Progenitor cell of endocrine pancreas (in vitro differentiated cells): ENCODE measurements at regions not wholly inside any gene's neighbourhood (a gene's known extent, or its start where the extent isn't known, plus 50 kb on each side); places are given as distances from the start of the nearest gene placed in this dataset.

ENCODE experiments used
- DNase-seq: peaks from one replicate; pipeline ENCODE4 v3.0.0; 2021; ENCODE audit warnings: low spot score; ENCODE audit not compliant: unreplicated experiment
- H3K27ac Mint-ChIP-seq: 2 replicates; pipeline ENCODE4 v1.8.0; 2021; ENCODE audit warnings: mild to moderate bottlenecking, moderate library complexity, mixed read lengths
- H3K27me3 Mint-ChIP-seq: 2 replicates; pipeline ENCODE4 v1.8.0; 2021; ENCODE audit warnings: mixed read lengths
- H3K36me3 Mint-ChIP-seq: 2 replicates; pipeline ENCODE4 v1.8.0; 2022; ENCODE audit warnings: mixed read lengths; ENCODE audit not compliant: insufficient read depth
- H3K4me1 Mint-ChIP-seq: 2 replicates; pipeline ENCODE4 v1.8.0; 2021; ENCODE audit warnings: low read depth, mixed read lengths
- H3K4me3 Mint-ChIP-seq: 2 replicates; pipeline ENCODE4 v1.8.0; 2021; ENCODE audit warnings: low read depth, mild to moderate bottlenecking, moderate library complexity, mixed read lengths
- H3K9me3 Mint-ChIP-seq: 2 replicates; pipeline ENCODE4 v1.8.0; 2021; ENCODE audit warnings: low read depth, mixed read lengths
- CTCF ChIP-seq: fragments of 200-600 bp; sonication (generic); IDR thresholded peaks from one replicate; pipeline ENCODE4 v1.5.0; 2021; ENCODE audit warnings: antibody characterized with exemption, mild to moderate bottlenecking; ENCODE audit not compliant: unreplicated experiment

- no peak for DNase-seq
- no peaks in the 10 kb centered on the region for H3K27me3 Mint-ChIP-seq
- peaks cover 5% of the 10 kb centered on the region for H3K9me3 Mint-ChIP-seq
- no peak for TF ChIP-seq CTCF
- no peak overlapping the region for H3K27ac Mint-ChIP-seq
- H3K4me3 Mint-ChIP-seq: no peak overlapping the region
- H3K4me1 Mint-ChIP-seq: no peaks in the 10 kb centered on the region
- H3K36me3 Mint-ChIP-seq: no peaks in the 10 kb centered on the region
These were observed 270.6 kb downstream of the ADGRA3 start for GRCh38 chr4:22245294-22245693.

DNA sequence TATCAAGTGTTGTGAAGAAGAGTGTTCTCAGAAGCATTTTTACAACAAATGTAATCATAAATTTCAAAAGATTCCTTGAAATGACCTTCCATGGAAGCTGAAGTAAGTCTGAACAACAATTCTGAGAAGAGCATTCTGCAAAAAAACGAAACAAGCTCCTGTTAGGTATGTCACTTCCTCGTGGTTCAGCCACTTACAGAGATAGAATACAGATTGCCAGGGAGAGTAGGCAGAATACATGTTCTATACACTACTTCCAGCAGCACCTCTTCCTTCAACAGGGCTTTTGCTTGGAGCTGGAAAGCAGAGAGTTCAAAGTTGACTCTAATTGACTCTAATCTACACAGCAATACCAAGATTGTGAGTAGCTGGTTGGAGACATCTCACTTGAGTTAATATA, 274.5 kb downstream of the ADGRA3 start:
- no peak for TF ChIP-seq CTCF
- Mint-ChIP-seq H3K4me1 (peaks cover 10% of the 10 kb centered on the region), H3K9me3 (peaks cover 5% of the 10 kb centered on the region), H3K27me3 (no peaks in the 10 kb centered on the region), H3K36me3 (no peaks in the 10 kb centered on the region), H3K27ac (no peak overlapping the region), H3K4me3 (no peak overlapping the region)
- no peak for DNase-seq

- TF ChIP-seq CTCF: no peak
- no peak overlapping the region for H3K4me3 Mint-ChIP-seq
- peaks cover 5% of the 10 kb centered on the region for H3K9me3 Mint-ChIP-seq
- no peak overlapping the region for H3K27ac Mint-ChIP-seq
- H3K36me3 Mint-ChIP-seq: no peaks in the 10 kb centered on the region
- no peak for DNase-seq
- H3K4me1 Mint-ChIP-seq: peaks cover 10% of the 10 kb centered on the region
- H3K27me3 Mint-ChIP-seq: no peaks in the 10 kb centered on the region
These were observed 275.1 kb downstream of the ADGRA3 start for GRCh38 chr4:22240814-22241213.

GRCh38 chr4:22238742-22239141, 277.1 kb downstream of the ADGRA3 start:
- H3K4me3 Mint-ChIP-seq: no peak overlapping the region
- DNase-seq: no peak

GRCh38 chr4:22237846-22238494, 277.9 kb downstream of the ADGRA3 start:
- DNase-seq: no peak
- Mint-ChIP-seq H3K9me3 (no peaks in the 10 kb centered on the region), H3K36me3 (no peaks in the 10 kb centered on the region), H3K27me3 (no peaks in the 10 kb centered on the region), H3K4me1 (peaks cover 10% of the 10 kb centered on the region), H3K4me3 (peak overlapping the region; percentile 44), H3K27ac (peak overlapping the region; percentile 83)
- TF ChIP-seq CTCF: no peak

More at GRCh38 chr4:22238742-22239141, 277.1 kb downstream of the ADGRA3 start:
- no peaks in the 10 kb centered on the region for H3K36me3 Mint-ChIP-seq
- H3K27me3 Mint-ChIP-seq: no peaks in the 10 kb centered on the region
- H3K9me3 Mint-ChIP-seq: peaks cover 3% of the 10 kb centered on the region
- peak; percentile 51 for TF ChIP-seq CTCF
- H3K27ac Mint-ChIP-seq: peak overlapping the region; percentile 79
- peaks cover 10% of the 10 kb centered on the region for H3K4me1 Mint-ChIP-seq
